Thyroid gland (tissue), 4 donors: ENCODE measurements at regions not wholly inside any gene's neighbourhood (a gene's known extent, or its start where the extent isn't known, plus 50 kb on each side); places are given as distances from the start of the nearest gene placed in this dataset.
"Not testable (repeated sequence)": the region's sequence is repeated elsewhere in the genome, so short reads cannot be mapped to it uniquely, and the experiment has no call there.

ENCODE experiments used
- CTCF ChIP-seq, 6 experiments: fragments of 200-600 bp in 3 of 6; fragments of 450-650 bp in 3 of 6; sonication (generic) in 3 of 6; IDR thresholded peaks; one replicate each; pipeline ENCODE4 v1.5.1; 2016 to 2019; ENCODE audit warnings: antibody characterized with exemption in 6 of 6, mild to moderate bottlenecking in 2 of 6, inconsistent platforms in 1 of 6, moderate library complexity in 1 of 6
- POLR2A ChIP-seq, 2 donors: fragments of 450-650 bp; IDR thresholded peaks; one replicate each; pipeline ENCODE4 v1.6.1; 2017; ENCODE audit warnings: antibody characterized with exemption in 2 of 2, mild to moderate bottlenecking in 2 of 2, moderate library complexity in 1 of 2

- TF ChIP-seq POLR2A, CTCF (IDR thresholded peaks at IDR 0.05): not testable (repeated sequence)
Observed at GRCh38 chr16:90220315-90220714, 143.2 kb upstream of the PRDM7 start.
